Loucy (cell line): ENCODE measurements at regions not wholly inside any gene's neighbourhood (a gene's known extent, or its start where the extent isn't known, plus 50 kb on each side); places are given as distances from the start of the nearest gene placed in this dataset.

Source experiments
- H2AFZ ChIP-seq: fragments of 200-600 bp; sonication (generic); 2 replicates; pipeline ENCODE4 v1.6.0; 2016; ENCODE audit warnings: antibody characterized with exemption, mild to moderate bottlenecking, low read length, moderate library complexity
- H3F3A ChIP-seq: fragments of 200-600 bp; 2 replicates; pipeline ENCODE4 v1.6.0; 2016; ENCODE audit warnings: antibody characterized with exemption, low read depth, mild to moderate bottlenecking
- H3K27me3 ChIP-seq: fragments of 200-600 bp; sonication (generic); 2 replicates; pipeline ENCODE4 v1.6.1; 2014; ENCODE audit warnings: low read length, mild to moderate bottlenecking; ENCODE audit not compliant: insufficient read depth, poor library complexity, severe bottlenecking
- H3K36me3 ChIP-seq: fragments of 200-600 bp; sonication (generic); 2 replicates; pipeline ENCODE4 v1.6.1; 2016; ENCODE audit warnings: low read length; ENCODE audit not compliant: insufficient read depth
- H3K4me1 ChIP-seq: fragments of 200-600 bp; sonication (generic); 2 replicates; pipeline ENCODE4 v1.5.1; 2014; ENCODE audit warnings: low read length, mild to moderate bottlenecking; ENCODE audit not compliant: insufficient read depth, poor library complexity, severe bottlenecking
- H3K4me2 ChIP-seq: fragments of 200-600 bp; sonication (generic); 2 replicates; pipeline ENCODE4 v1.6.0; 2014; ENCODE audit warnings: antibody characterized with exemption, low read length, low read depth, mild to moderate bottlenecking; ENCODE audit not compliant: poor library complexity, severe bottlenecking
- H3K4me3 ChIP-seq: fragments of 200-600 bp; sonication (generic); 2 replicates; pipeline ENCODE4 v1.5.1; 2014; ENCODE audit warnings: low read length, mild to moderate bottlenecking, mixed read lengths; ENCODE audit not compliant: poor library complexity, severe bottlenecking
- H3K79me2 ChIP-seq: fragments of 200-600 bp; sonication (generic); 2 replicates; pipeline ENCODE4 v1.6.1; 2014; ENCODE audit warnings: low read length; ENCODE audit not compliant: insufficient read depth
- H3K9ac ChIP-seq: fragments of 200-600 bp; sonication (generic); 2 replicates; pipeline ENCODE4 v1.6.0; 2014; ENCODE audit warnings: mild to moderate bottlenecking, low read depth, low read length, moderate library complexity; ENCODE audit not compliant: poor library complexity, severe bottlenecking
- H3K9me2 ChIP-seq: fragments of 200-600 bp; sonication (generic); replicated peaks from 2 replicates; pipeline ENCODE4 v1.6.1; 2016; ENCODE audit warnings: low read depth, low read length, mixed read lengths
- H3K9me3 ChIP-seq: fragments of 200-600 bp; sonication (generic); 2 replicates; pipeline ENCODE4 v1.6.1; 2014; ENCODE audit warnings: mild to moderate bottlenecking, antibody characterized with exemption, low read length, low read depth; ENCODE audit not compliant: insufficient read depth
- H4K20me1 ChIP-seq: fragments of 200-600 bp; sonication (generic); 2 replicates; pipeline ENCODE4 v1.6.0; 2014; ENCODE audit warnings: antibody characterized with exemption, low read length, mild to moderate bottlenecking; ENCODE audit not compliant: insufficient read depth, poor library complexity, severe bottlenecking
- CTCF ChIP-seq: fragments of 200-600 bp; sonication (generic); conservative IDR thresholded peaks from 2 replicates; pipeline ENCODE4 v1.5.1; 2014; ENCODE audit warnings: mild to moderate bottlenecking, antibody characterized with exemption, low read length
- EZH2phosphoT487 ChIP-seq: fragments of 200-600 bp; IDR thresholded peaks from 2 replicates; pipeline ENCODE4 v1.6.1; 2018; ENCODE audit warnings: antibody characterized with exemption, mild to moderate bottlenecking, moderate library complexity, borderline replicate concordance

GRCh38 chr2:19670303-19670702 lies 231.5 kb downstream of the TTC32 start:
- Histone ChIP-seq H3K79me2 (no peaks in the 10 kb centered on the region), H4K20me1 (no peaks in the 10 kb centered on the region), H3K9me3 (no peaks in the 10 kb centered on the region), H3K4me1 (no peaks in the 10 kb centered on the region), H3K9me2 (no peaks in the 10 kb centered on the region), H3K9ac (no peak overlapping the region), H3K4me2 (no peak overlapping the region), H3K27me3 (no peaks in the 10 kb centered on the region), H2AFZ (no peak overlapping the region), H3K4me3 (no peak overlapping the region), H3F3A (no peaks in the 10 kb centered on the region), H3K36me3 (no peaks in the 10 kb centered on the region)
- TF ChIP-seq EZH2phosphoT487 = no peak
- no peak for TF ChIP-seq CTCF

- Histone ChIP-seq H4K20me1 (no peaks in the 10 kb centered on the region), H3K27me3 (no peaks in the 10 kb centered on the region), H3K4me1 (no peaks in the 10 kb centered on the region), H3K4me2 (no peak overlapping the region), H3K36me3 (no peaks in the 10 kb centered on the region), H3K4me3 (no peak overlapping the region), H2AFZ (no peak overlapping the region), H3F3A (no peaks in the 10 kb centered on the region), H3K79me2 (no peaks in the 10 kb centered on the region), H3K9ac (no peak overlapping the region), H3K9me2 (no peaks in the 10 kb centered on the region), H3K9me3 (no peaks in the 10 kb centered on the region)
- TF ChIP-seq EZH2phosphoT487 = no peak
- TF ChIP-seq CTCF = no peak
Observed at GRCh38 chr2:19669559-19669958, 232.2 kb downstream of the TTC32 start.

- Histone ChIP-seq H3K9me3 (no peaks in the 10 kb centered on the region), H3K9ac (no peak overlapping the region), H3K36me3 (no peaks in the 10 kb centered on the region), H3K79me2 (no peaks in the 10 kb centered on the region), H3F3A (no peaks in the 10 kb centered on the region), H2AFZ (no peak overlapping the region), H3K4me1 (no peaks in the 10 kb centered on the region), H3K27me3 (no peaks in the 10 kb centered on the region), H3K9me2 (no peaks in the 10 kb centered on the region), H4K20me1 (no peaks in the 10 kb centered on the region), H3K4me2 (no peak overlapping the region), H3K4me3 (no peak overlapping the region)
- TF ChIP-seq EZH2phosphoT487 (no peak), CTCF (no peak)
Observed at GRCh38 chr2:19669126-19669525, 232.7 kb downstream of the TTC32 start.
